Brain microvascular endothelial cell (primary cell): ENCODE measurements at regions not wholly inside any gene's neighbourhood (a gene's known extent, or its start where the extent isn't known, plus 50 kb on each side); places are given as distances from the start of the nearest gene placed in this dataset.

Experiments used
- DNase-seq: peaks from one replicate; pipeline ENCODE4 v3.0.0-alpha.2; 2020
- H3K27ac ChIP-seq: fragments of 250-450 bp; sonication (Bioruptor Pico); 2 replicates; pipeline ENCODE4 v1.5.1; 2020; ENCODE audit warnings: mild to moderate bottlenecking, moderate library complexity
- H3K27me3 ChIP-seq: fragments of 250-450 bp; sonication (Bioruptor Pico); replicated peaks from 2 replicates; pipeline ENCODE4 v1.5.1; 2020; ENCODE audit warnings: mild to moderate bottlenecking
- H3K36me3 ChIP-seq: fragments of 250-450 bp; sonication (Bioruptor Pico); replicated peaks from 2 replicates; pipeline ENCODE4 v1.5.1; 2020; ENCODE audit warnings: mild to moderate bottlenecking
- H3K4me3 ChIP-seq: 2 replicates; pipeline ENCODE4 v1.5.1; 2011; ENCODE audit warnings: low read depth, mild to moderate bottlenecking, control low read depth, low read length, moderate library complexity
- CTCF ChIP-seq: IDR thresholded peaks from 2 replicates; pipeline ENCODE4 v1.5.1; 2011; ENCODE audit warnings: low read depth, mild to moderate bottlenecking, moderate library complexity, low read length, control low read depth, inconsistent platforms; ENCODE audit errors: missing control alignments
- in situ Hi-C: cut with HindIII; loops from 2 replicates; pipeline ENCODE4 v1.10.0; 2017; ENCODE audit warnings: low sequenced_read_pairs, low pct_ligation_motif_present

- no peak for TF ChIP-seq CTCF
- in situ Hi-C loops, result no loop called here
- Histone ChIP-seq H3K36me3 (no peaks in the 10 kb centered on the region), H3K27me3 (no peaks in the 10 kb centered on the region), H3K4me3 (no peak overlapping the region), H3K27ac (no peak overlapping the region)
- DNase-seq, result no peak
Observed at GRCh38 chr16:5925850-5926249, 828.3 kb upstream of the EEF2KMT start.

DNA sequence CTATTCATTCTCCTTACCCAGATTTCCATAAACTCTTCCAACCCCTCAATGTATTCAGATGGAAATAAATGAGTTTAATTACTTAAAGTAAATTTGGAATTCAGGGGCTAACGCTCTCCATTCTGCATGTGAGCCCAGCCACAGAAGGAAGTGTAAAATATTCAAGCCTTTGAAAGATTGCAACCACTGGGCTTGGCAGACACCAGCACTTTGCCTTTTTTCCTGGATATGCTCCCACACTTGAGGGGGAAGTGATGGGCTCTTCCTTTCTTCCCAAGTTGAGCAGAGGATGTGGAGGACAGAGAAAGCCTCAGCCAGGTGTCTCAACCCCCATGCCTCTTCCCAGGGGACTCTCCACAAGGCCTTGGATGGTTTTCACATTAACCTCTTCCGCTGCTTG, 825.1 kb upstream of the EEF2KMT start:
- DNase-seq, result no peak
- TF ChIP-seq CTCF, result no peak
- Histone ChIP-seq H3K4me3 (no peak overlapping the region), H3K27ac (no peak overlapping the region), H3K36me3 (no peaks in the 10 kb centered on the region), H3K27me3 (no peaks in the 10 kb centered on the region)
- in situ Hi-C loops, result no loop called here

GRCh38 chr16:5918567-5919130, 821.1 kb upstream of the EEF2KMT start:
- no peak for TF ChIP-seq CTCF
- Histone ChIP-seq H3K27me3 (no peaks in the 10 kb centered on the region), H3K36me3 (no peaks in the 10 kb centered on the region), H3K4me3 (no peak overlapping the region), H3K27ac (no peak overlapping the region)
- in situ Hi-C loops, result no loop called here
- no peak for DNase-seq

GRCh38 chr16:5917436-5918195, 820.0 kb upstream of the EEF2KMT start:
- no peak for DNase-seq
- Histone ChIP-seq H3K27me3 (no peaks in the 10 kb centered on the region), H3K4me3 (no peak overlapping the region), H3K36me3 (no peaks in the 10 kb centered on the region), H3K27ac (no peak overlapping the region)
- TF ChIP-seq CTCF, result no peak
- in situ Hi-C loops, result no loop called here

DNA sequence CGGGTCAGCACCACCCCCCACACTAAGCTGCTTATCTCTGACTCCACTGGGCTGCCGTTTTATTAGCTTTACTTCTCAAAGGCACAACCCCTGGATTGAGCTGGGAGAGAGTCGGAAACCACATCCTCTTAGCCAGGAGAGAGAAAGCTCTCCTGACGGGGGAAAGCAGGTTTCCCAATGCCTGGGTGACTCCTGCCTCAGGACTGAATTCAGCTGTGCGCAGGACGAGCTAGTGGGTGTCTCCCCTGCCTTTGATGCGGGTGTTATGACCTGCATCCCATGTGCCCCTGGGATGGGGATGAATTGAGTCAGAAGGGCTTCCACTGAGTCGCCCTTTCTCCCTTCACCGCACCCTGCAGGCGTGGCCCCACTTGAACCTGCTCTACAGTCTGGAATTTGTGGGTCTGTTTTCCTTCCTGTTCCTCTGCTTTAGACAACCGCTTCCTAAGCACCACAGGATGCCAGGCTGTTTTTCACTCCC, 819.2 kb upstream of the EEF2KMT start:
- Histone ChIP-seq H3K36me3 (no peaks in the 10 kb centered on the region), H3K27me3 (no peaks in the 10 kb centered on the region), H3K27ac (no peak overlapping the region), H3K4me3 (no peak overlapping the region)
- in situ Hi-C loops, result no loop called here
- DNase-seq, result no peak
- no peak for TF ChIP-seq CTCF
